ENCODE measurements at regions not wholly inside any gene's neighbourhood (a gene's known extent, or its start where the extent isn't known, plus 50 kb on each side); places are given as distances from the start of the nearest gene placed in this dataset.
"Not testable (repeated sequence)": the region's sequence is repeated elsewhere in the genome, so short reads cannot be mapped to it uniquely, and the experiment has no call there.

DNA sequence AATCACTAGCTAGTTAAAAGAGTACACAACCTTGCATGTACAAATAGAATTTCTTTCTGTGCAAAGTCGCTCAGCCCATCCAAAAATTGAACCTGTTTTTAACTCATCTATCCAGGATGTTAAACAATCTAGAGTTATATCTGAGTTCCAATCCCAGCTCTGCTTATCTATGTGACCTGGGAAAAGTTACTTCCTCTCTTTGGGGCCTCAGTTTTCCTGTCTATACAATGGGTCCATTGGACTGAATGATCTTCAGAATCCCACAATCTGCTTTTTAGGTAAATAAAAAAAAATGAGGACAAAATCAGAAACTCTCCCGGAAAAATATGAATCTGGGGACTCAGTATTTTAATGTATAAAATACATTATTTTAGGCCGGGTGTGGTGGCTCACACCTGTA lies 389.5 kb upstream of the PROX1 start:
- Histone ChIP-seq H3K36me3 (ENCODE audit: insufficient read depth, low read length) (no peaks in the 10 kb centered on the region), H3K9me3 (ENCODE audit: insufficient read depth, low read depth, low read length) (no peaks in the 10 kb centered on the region), H3K27me3 (ENCODE audit: insufficient read depth, low read length) (no peaks in the 10 kb centered on the region), H3K9ac (ENCODE audit: low read depth, low read length) (no peak overlapping the region), H3K4me3 (ENCODE audit: low read length) (no peak overlapping the region), H3K27ac (ENCODE audit: low read depth, low read length) (no peak overlapping the region), H3K4me1 (ENCODE audit: insufficient read depth, low read length) (no peaks in the 10 kb centered on the region)
- WGBS, result 96% methylated on average over 2 of the region's 3 CpGs

DNA sequence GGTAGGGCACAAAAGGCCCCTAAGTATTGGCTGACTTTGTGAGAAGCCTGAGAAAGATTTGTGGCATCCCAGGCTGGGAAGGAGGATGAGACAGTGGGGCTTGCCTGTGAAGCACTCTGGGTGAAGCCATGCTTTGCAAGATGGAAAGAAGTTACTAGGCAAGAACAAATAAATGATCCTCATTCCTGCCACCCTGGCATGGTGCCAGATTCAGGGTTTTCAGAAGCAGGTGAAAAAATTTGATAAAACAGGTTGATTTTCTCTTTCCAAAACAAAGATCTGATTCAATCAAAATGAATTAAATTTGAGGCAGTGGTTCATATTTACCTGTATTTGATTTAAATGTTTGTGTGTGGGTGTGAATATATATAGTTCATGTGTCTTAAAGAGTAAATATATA lies 386.9 kb upstream of the PROX1 start:
- H3K9me3 ChIP-seq (ENCODE audit: insufficient read depth, low read depth, low read length), result no peaks in the 10 kb centered on the region
- H3K27ac ChIP-seq (ENCODE audit: low read depth, low read length), result no peak overlapping the region
- H3K4me1 ChIP-seq (ENCODE audit: insufficient read depth, low read length), result no peaks in the 10 kb centered on the region
- no peaks in the 10 kb centered on the region for H3K27me3 ChIP-seq (ENCODE audit: insufficient read depth, low read length)
- no peaks in the 10 kb centered on the region for H3K36me3 ChIP-seq (ENCODE audit: insufficient read depth, low read length)
- no peak overlapping the region for H3K9ac ChIP-seq (ENCODE audit: low read depth, low read length)
- no peak overlapping the region for H3K4me3 ChIP-seq (ENCODE audit: low read length)

GRCh38 chr1:213601705-213602104 lies 386.1 kb upstream of the PROX1 start:
- not testable (repeated sequence) for H3K27me3 ChIP-seq (ENCODE audit: insufficient read depth, low read length); H3K4me1 ChIP-seq (ENCODE audit: insufficient read depth, low read length); H3K9me3 ChIP-seq (ENCODE audit: insufficient read depth, low read depth, low read length); H3K4me3 ChIP-seq (ENCODE audit: low read length); H3K27ac ChIP-seq (ENCODE audit: low read depth, low read length); H3K36me3 ChIP-seq (ENCODE audit: insufficient read depth, low read length); H3K9ac ChIP-seq (ENCODE audit: low read depth, low read length)

DNA sequence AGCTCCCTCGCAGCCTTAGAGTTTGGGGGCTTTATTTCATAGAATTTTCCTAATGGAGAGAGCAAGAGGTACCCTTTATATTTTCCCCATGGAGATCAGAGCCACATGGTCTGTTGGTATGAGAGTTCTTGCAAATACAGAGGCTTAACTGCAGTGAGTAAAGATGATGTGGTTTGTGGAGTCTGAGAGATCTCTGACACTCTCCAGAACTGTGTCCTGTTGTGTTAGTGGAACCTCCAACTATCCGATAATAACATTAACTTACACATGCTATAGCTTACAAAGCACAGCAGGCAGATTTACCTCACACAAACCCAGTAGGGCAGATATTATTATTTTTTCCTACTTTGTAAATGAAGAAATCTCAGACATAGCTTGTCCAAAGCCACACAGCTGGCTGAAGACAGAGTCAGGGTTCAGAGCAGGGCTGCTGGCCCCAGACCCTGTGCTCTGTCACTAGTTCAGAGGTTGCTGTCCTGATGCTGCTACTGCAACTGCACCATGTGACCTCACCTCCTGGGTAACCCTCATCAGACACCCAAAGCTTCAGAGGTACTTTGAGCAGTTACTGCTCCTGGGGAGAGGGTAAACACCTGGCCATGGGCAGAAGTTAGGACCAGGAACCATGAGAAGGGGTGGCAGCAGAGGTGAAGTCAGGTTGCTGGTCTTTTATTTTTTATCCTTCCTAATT lies 384.8 kb upstream of the PROX1 start:
- Histone ChIP-seq H3K4me1 (ENCODE audit: insufficient read depth, low read length) (no peaks in the 10 kb centered on the region), H3K9ac (ENCODE audit: low read depth, low read length) (no peak overlapping the region), H3K9me3 (ENCODE audit: insufficient read depth, low read depth, low read length) (no peaks in the 10 kb centered on the region), H3K36me3 (ENCODE audit: insufficient read depth, low read length) (no peaks in the 10 kb centered on the region), H3K27ac (ENCODE audit: low read depth, low read length) (no peak overlapping the region), H3K4me3 (ENCODE audit: low read length) (no peak overlapping the region), H3K27me3 (ENCODE audit: insufficient read depth, low read length) (no peaks in the 10 kb centered on the region)
- WGBS, result 92% methylated on average over 1 of the region's 2 CpGs

GRCh38 chr1:213604477-213604876 lies 383.3 kb upstream of the PROX1 start:
- H3K27ac ChIP-seq (ENCODE audit: low read depth, low read length), result no peak overlapping the region
- no peaks in the 10 kb centered on the region for H3K9me3 ChIP-seq (ENCODE audit: insufficient read depth, low read depth, low read length)
- H3K4me1 ChIP-seq (ENCODE audit: insufficient read depth, low read length), result no peaks in the 10 kb centered on the region
- no peaks in the 10 kb centered on the region for H3K36me3 ChIP-seq (ENCODE audit: insufficient read depth, low read length)
- no peak overlapping the region for H3K4me3 ChIP-seq (ENCODE audit: low read length)
- WGBS, result 91% methylated on average over 4 of the region's 4 CpGs
- H3K27me3 ChIP-seq (ENCODE audit: insufficient read depth, low read length), result no peaks in the 10 kb centered on the region
- H3K9ac ChIP-seq (ENCODE audit: low read depth, low read length), result no peak overlapping the region

DNA sequence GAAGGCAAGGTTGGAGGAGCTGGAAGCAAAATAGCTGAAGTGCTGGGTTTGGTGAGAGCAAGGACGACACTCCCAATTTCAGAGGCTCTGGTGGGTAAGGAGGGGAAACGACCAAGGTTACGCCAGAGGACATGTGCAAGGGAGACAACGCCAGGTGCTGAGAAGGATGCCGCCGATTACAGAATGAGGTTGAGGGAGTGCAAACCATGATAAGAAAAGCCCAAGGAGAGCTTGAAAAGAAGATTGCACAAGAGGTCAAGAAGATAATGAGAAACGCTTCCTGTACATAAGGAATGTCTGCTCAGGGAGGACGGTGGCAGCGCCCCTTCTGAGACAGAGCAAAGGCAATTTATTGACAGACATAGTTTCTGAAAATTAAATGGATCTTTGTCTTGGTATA lies 382.0 kb upstream of the PROX1 start:
- H3K27me3 ChIP-seq (ENCODE audit: insufficient read depth, low read length), result no peaks in the 10 kb centered on the region
- WGBS, result 94% methylated on average over 9 of the region's 9 CpGs
- H3K27ac ChIP-seq (ENCODE audit: low read depth, low read length), result no peak overlapping the region
- H3K36me3 ChIP-seq (ENCODE audit: insufficient read depth, low read length), result no peaks in the 10 kb centered on the region
- no peaks in the 10 kb centered on the region for H3K4me1 ChIP-seq (ENCODE audit: insufficient read depth, low read length)
- H3K9me3 ChIP-seq (ENCODE audit: insufficient read depth, low read depth, low read length), result no peaks in the 10 kb centered on the region
- no peak overlapping the region for H3K4me3 ChIP-seq (ENCODE audit: low read length)
- no peak overlapping the region for H3K9ac ChIP-seq (ENCODE audit: low read depth, low read length)

GRCh38 chr1:213606252-213606820 lies 381.4 kb upstream of the PROX1 start:
- 94% methylated on average over 5 of the region's 5 CpGs for WGBS
- H3K36me3 ChIP-seq (ENCODE audit: insufficient read depth, low read length), result no peaks in the 10 kb centered on the region
- no peak overlapping the region for H3K4me3 ChIP-seq (ENCODE audit: low read length)
- H3K27ac ChIP-seq (ENCODE audit: low read depth, low read length), result no peak overlapping the region
- H3K27me3 ChIP-seq (ENCODE audit: insufficient read depth, low read length), result no peaks in the 10 kb centered on the region
- H3K9me3 ChIP-seq (ENCODE audit: insufficient read depth, low read depth, low read length), result no peaks in the 10 kb centered on the region
- H3K4me1 ChIP-seq (ENCODE audit: insufficient read depth, low read length), result no peaks in the 10 kb centered on the region
- H3K9ac ChIP-seq (ENCODE audit: low read depth, low read length), result no peak overlapping the region

GRCh38 chr1:213613549-213613948 lies 374.2 kb upstream of the PROX1 start:
- H3K36me3 ChIP-seq (ENCODE audit: insufficient read depth, low read length), result no peaks in the 10 kb centered on the region
- 94% methylated on average over 2 of the region's 2 CpGs for WGBS
- no peak overlapping the region for H3K4me3 ChIP-seq (ENCODE audit: low read length)
- H3K27me3 ChIP-seq (ENCODE audit: insufficient read depth, low read length), result no peaks in the 10 kb centered on the region
- H3K4me1 ChIP-seq (ENCODE audit: insufficient read depth, low read length), result no peaks in the 10 kb centered on the region
- H3K9ac ChIP-seq (ENCODE audit: low read depth, low read length), result no peak overlapping the region
- no peak overlapping the region for H3K27ac ChIP-seq (ENCODE audit: low read depth, low read length)
- no peaks in the 10 kb centered on the region for H3K9me3 ChIP-seq (ENCODE audit: insufficient read depth, low read depth, low read length)

GRCh38 chr1:213615226-213615916 lies 372.4 kb upstream of the PROX1 start:
- no peak overlapping the region for H3K4me3 ChIP-seq (ENCODE audit: low read length)
- no peaks in the 10 kb centered on the region for H3K27me3 ChIP-seq (ENCODE audit: insufficient read depth, low read length)
- WGBS, result 95% methylated on average over 4 of the region's 4 CpGs
- H3K9ac ChIP-seq (ENCODE audit: low read depth, low read length), result no peak overlapping the region
- H3K9me3 ChIP-seq (ENCODE audit: insufficient read depth, low read depth, low read length), result no peaks in the 10 kb centered on the region
- H3K4me1 ChIP-seq (ENCODE audit: insufficient read depth, low read length), result no peaks in the 10 kb centered on the region
- H3K36me3 ChIP-seq (ENCODE audit: insufficient read depth, low read length), result no peaks in the 10 kb centered on the region
- H3K27ac ChIP-seq (ENCODE audit: low read depth, low read length), result no peak overlapping the region

DNA sequence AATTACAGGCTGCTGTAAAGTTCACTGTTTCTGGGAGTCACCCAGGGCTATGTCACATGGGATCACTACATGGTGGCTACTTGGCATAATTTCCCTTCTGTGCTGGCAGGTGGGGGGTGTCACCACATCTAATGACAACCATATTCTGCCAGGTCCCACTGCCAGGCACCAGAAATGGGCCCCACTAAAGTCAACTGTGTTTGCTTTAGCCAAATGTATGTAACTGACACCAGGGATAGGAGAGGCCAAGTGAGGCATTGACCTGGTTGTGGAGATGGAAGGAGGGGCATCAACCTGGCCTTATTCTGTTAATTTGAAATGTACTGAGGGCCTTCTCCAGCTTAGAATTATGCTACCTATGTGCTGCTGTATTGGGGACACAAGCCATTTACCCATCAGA lies 370.6 kb upstream of the PROX1 start:
- H3K4me1 ChIP-seq (ENCODE audit: insufficient read depth, low read length), result no peaks in the 10 kb centered on the region
- no peaks in the 10 kb centered on the region for H3K9me3 ChIP-seq (ENCODE audit: insufficient read depth, low read depth, low read length)
- H3K4me3 ChIP-seq (ENCODE audit: low read length), result no peak overlapping the region
- H3K36me3 ChIP-seq (ENCODE audit: insufficient read depth, low read length), result no peaks in the 10 kb centered on the region
- no peaks in the 10 kb centered on the region for H3K27me3 ChIP-seq (ENCODE audit: insufficient read depth, low read length)
- no peak overlapping the region for H3K9ac ChIP-seq (ENCODE audit: low read depth, low read length)
- H3K27ac ChIP-seq (ENCODE audit: low read depth, low read length), result no peak overlapping the region

DNA sequence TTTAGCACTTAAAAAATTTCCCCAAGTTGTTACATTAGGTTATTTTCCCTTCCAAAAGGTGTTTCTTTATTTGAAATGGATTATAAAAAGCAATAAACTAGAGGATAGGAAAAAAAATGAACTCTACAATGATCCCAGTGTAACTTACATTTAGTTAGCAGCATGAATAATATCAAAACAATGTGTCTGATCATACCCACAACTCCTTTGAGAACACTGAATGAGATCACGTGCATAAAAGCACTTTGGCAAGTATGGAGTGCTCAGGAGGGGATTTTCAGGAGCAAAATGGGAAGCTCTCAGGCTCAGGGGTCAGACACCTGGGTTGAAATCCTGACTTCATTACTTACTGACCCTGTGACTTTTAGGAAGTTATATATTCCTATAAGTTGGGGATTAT lies 369.7 kb upstream of the PROX1 start:
- H3K4me3 ChIP-seq (ENCODE audit: low read length), result no peak overlapping the region
- H3K27me3 ChIP-seq (ENCODE audit: insufficient read depth, low read length), result no peaks in the 10 kb centered on the region
- no peaks in the 10 kb centered on the region for H3K4me1 ChIP-seq (ENCODE audit: insufficient read depth, low read length)
- H3K9ac ChIP-seq (ENCODE audit: low read depth, low read length), result no peak overlapping the region
- H3K9me3 ChIP-seq (ENCODE audit: insufficient read depth, low read depth, low read length), result no peaks in the 10 kb centered on the region
- 93% methylated on average over 1 of the region's 1 CpG for WGBS
- H3K27ac ChIP-seq (ENCODE audit: low read depth, low read length), result no peak overlapping the region
- H3K36me3 ChIP-seq (ENCODE audit: insufficient read depth, low read length), result no peaks in the 10 kb centered on the region

Data from HUES64 (cell line).